ENCODE measurements at regions not wholly inside any gene's neighbourhood (a gene's known extent, or its start where the extent isn't known, plus 50 kb on each side); places are given as distances from the start of the nearest gene placed in this dataset.
"Not testable (repeated sequence)": the region's sequence is repeated elsewhere in the genome, so short reads cannot be mapped to it uniquely, and the experiment has no call there.

DNA sequence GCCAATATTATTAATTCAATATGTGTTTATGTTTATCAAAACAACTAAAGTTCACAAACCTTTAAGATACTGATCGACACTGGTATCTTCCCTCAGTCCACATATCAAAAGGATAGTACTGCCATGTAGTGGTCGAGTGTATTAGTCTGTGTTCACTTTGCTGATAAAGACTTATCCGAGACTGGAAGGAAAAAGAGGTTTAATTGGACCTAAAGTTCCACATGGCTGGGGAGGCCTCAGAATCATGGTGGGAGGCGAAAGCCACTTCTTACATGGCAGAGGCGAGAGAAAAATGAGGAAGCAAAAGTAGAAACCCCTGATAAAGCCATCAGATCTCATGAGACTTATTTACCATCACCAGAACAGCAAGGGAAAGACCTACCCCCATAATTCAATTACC, 325.4 kb upstream of the PHF14 start:
- H3K4me2 ChIP-seq (ENCODE audit: low read length) = no peak overlapping the region
- H3K27me3 ChIP-seq (ENCODE audit: low read depth, low read length) = no peaks in the 10 kb centered on the region
- no peak overlapping the region for H3K4me3 ChIP-seq (ENCODE audit: low read length)
- no peaks in the 10 kb centered on the region for H3K79me2 ChIP-seq (ENCODE audit: low read length)
- no peaks in the 10 kb centered on the region for H4K20me1 ChIP-seq (ENCODE audit: insufficient read depth, low read length)
- H2AFZ ChIP-seq (ENCODE audit: low read depth, low read length) = no peak overlapping the region
- no peak overlapping the region for H3K9ac ChIP-seq (ENCODE audit: low read length)
- TF ChIP-seq EZH2phosphoT487 (IDR thresholded peaks at IDR 0.05; ENCODE audit: low read depth) = no peak
- TF ChIP-seq, protein P1, sequence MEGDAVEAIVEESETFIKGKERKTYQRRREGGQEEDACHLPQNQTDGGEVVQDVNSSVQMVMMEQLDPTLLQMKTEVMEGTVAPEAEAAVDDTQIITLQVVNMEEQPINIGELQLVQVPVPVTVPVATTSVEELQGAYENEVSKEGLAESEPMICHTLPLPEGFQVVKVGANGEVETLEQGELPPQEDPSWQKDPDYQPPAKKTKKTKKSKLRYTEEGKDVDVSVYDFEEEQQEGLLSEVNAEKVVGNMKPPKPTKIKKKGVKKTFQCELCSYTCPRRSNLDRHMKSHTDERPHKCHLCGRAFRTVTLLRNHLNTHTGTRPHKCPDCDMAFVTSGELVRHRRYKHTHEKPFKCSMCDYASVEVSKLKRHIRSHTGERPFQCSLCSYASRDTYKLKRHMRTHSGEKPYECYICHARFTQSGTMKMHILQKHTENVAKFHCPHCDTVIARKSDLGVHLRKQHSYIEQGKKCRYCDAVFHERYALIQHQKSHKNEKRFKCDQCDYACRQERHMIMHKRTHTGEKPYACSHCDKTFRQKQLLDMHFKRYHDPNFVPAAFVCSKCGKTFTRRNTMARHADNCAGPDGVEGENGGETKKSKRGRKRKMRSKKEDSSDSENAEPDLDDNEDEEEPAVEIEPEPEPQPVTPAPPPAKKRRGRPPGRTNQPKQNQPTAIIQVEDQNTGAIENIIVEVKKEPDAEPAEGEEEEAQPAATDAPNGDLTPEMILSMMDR (IDR thresholded peaks at IDR 0.05; ENCODE audit: low read depth, low read length) = no peak
- no peak overlapping the region for H3K27ac ChIP-seq (ENCODE audit: low read length)
- H3K4me1 ChIP-seq (ENCODE audit: low read length) = peaks cover 16% of the 10 kb centered on the region
- H3K36me3 ChIP-seq (replicated peaks; ENCODE audit: low read depth, low read length) = peaks cover 4% of the 10 kb centered on the region
- H3K9me3 ChIP-seq (ENCODE audit: insufficient read depth, low read length) = no peaks in the 10 kb centered on the region

DNA sequence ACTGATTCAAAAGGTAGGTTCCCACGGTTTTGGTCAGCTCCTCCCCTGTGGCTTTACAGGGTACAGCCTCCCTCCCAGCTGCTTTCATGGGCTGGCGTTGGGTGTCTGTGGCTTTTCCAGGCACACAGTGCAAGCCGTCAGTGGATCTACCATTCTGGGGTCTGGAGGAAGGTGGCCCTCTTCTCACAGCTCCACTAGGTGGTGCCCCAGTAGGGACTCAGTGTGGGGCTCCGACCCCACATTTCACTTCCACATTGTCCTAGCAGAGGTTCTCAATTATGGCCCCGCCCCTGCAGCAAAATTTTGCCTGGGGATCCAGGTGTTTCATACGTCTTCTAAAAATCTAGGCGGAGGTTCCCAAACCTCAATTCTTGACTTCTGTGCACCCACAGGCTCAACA, 324.6 kb upstream of the PHF14 start:
- H3K27me3 ChIP-seq (ENCODE audit: low read depth, low read length); H3K9me3 ChIP-seq (ENCODE audit: insufficient read depth, low read length); H3K36me3 ChIP-seq (replicated peaks; ENCODE audit: low read depth, low read length); H2AFZ ChIP-seq (ENCODE audit: low read depth, low read length); H3K79me2 ChIP-seq (ENCODE audit: low read length); H3K4me3 ChIP-seq (ENCODE audit: low read length); H3K27ac ChIP-seq (ENCODE audit: low read length); H4K20me1 ChIP-seq (ENCODE audit: insufficient read depth, low read length); H3K9ac ChIP-seq (ENCODE audit: low read length); H3K4me2 ChIP-seq (ENCODE audit: low read length): not testable (repeated sequence)
- H3K4me1 ChIP-seq (ENCODE audit: low read length) = peaks cover 16% of the 10 kb centered on the region

GRCh38 chr7:10655031-10655430, 318.6 kb upstream of the PHF14 start:
- H3K9ac ChIP-seq (ENCODE audit: low read length) = no peak overlapping the region
- H3K9me3 ChIP-seq (ENCODE audit: insufficient read depth, low read length) = no peaks in the 10 kb centered on the region
- no peaks in the 10 kb centered on the region for H3K79me2 ChIP-seq (ENCODE audit: low read length)
- no peaks in the 10 kb centered on the region for H3K4me1 ChIP-seq (ENCODE audit: low read length)
- TF ChIP-seq EZH2phosphoT487 (IDR thresholded peaks at IDR 0.05; ENCODE audit: low read depth) = no peak
- TF ChIP-seq, protein P1 (IDR thresholded peaks at IDR 0.05; ENCODE audit: low read depth, low read length) = no peak
- H3K27ac ChIP-seq (ENCODE audit: low read length) = no peak overlapping the region
- H3K36me3 ChIP-seq (replicated peaks; ENCODE audit: low read depth, low read length) = no peaks in the 10 kb centered on the region
- no peak overlapping the region for H3K4me2 ChIP-seq (ENCODE audit: low read length)
- no peak overlapping the region for H3K4me3 ChIP-seq (ENCODE audit: low read length)
- no peaks in the 10 kb centered on the region for H4K20me1 ChIP-seq (ENCODE audit: insufficient read depth, low read length)
- no peak overlapping the region for H2AFZ ChIP-seq (ENCODE audit: low read depth, low read length)
- no peaks in the 10 kb centered on the region for H3K27me3 ChIP-seq (ENCODE audit: low read depth, low read length)

GRCh38 chr7:10657201-10657600, 316.5 kb upstream of the PHF14 start:
- H3K27me3 ChIP-seq (ENCODE audit: low read depth, low read length) = no peaks in the 10 kb centered on the region
- no peaks in the 10 kb centered on the region for H3K36me3 ChIP-seq (replicated peaks; ENCODE audit: low read depth, low read length)
- no peaks in the 10 kb centered on the region for H3K79me2 ChIP-seq (ENCODE audit: low read length)
- no peak overlapping the region for H3K9ac ChIP-seq (ENCODE audit: low read length)
- H3K27ac ChIP-seq (ENCODE audit: low read length) = no peak overlapping the region
- H3K4me2 ChIP-seq (ENCODE audit: low read length) = no peak overlapping the region
- H3K4me1 ChIP-seq (ENCODE audit: low read length) = no peaks in the 10 kb centered on the region
- no peak overlapping the region for H2AFZ ChIP-seq (ENCODE audit: low read depth, low read length)
- no peaks in the 10 kb centered on the region for H3K9me3 ChIP-seq (ENCODE audit: insufficient read depth, low read length)
- no peak for TF ChIP-seq EZH2phosphoT487 (IDR thresholded peaks at IDR 0.05; ENCODE audit: low read depth)
- TF ChIP-seq, protein P1 (IDR thresholded peaks at IDR 0.05; ENCODE audit: low read depth, low read length) = no peak
- H4K20me1 ChIP-seq (ENCODE audit: insufficient read depth, low read length) = no peaks in the 10 kb centered on the region
- H3K4me3 ChIP-seq (ENCODE audit: low read length) = no peak overlapping the region

DNA sequence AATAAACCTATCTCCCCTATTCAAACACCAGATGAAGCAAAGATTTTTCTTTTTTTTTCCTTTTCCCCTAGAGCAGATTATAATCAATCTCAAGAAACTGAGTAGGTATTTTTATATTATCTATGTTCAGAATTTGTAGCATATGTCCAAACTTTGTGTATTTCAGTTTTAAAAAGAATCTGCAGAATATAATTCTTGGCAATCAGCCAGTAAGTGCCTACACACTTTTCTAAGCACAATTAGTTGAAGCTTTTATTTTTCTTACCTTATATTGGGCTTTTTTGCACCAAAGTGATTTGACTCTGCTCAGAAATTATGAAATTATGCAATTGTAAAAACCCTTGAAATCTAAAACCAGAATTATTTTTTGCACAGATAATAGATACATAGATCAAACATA, 315.8 kb upstream of the PHF14 start:
- Histone ChIP-seq H3K4me2 (ENCODE audit: low read length) (no peak overlapping the region), H3K9ac (ENCODE audit: low read length) (no peak overlapping the region), H3K36me3 (replicated peaks; ENCODE audit: low read depth, low read length) (no peaks in the 10 kb centered on the region), H4K20me1 (ENCODE audit: insufficient read depth, low read length) (no peaks in the 10 kb centered on the region), H3K4me3 (ENCODE audit: low read length) (no peak overlapping the region), H3K27me3 (ENCODE audit: low read depth, low read length) (no peaks in the 10 kb centered on the region), H3K4me1 (ENCODE audit: low read length) (no peaks in the 10 kb centered on the region), H3K79me2 (ENCODE audit: low read length) (no peaks in the 10 kb centered on the region), H3K9me3 (ENCODE audit: insufficient read depth, low read length) (no peaks in the 10 kb centered on the region), H2AFZ (ENCODE audit: low read depth, low read length) (no peak overlapping the region), H3K27ac (ENCODE audit: low read length) (no peak overlapping the region)
- no peak for TF ChIP-seq EZH2phosphoT487 (IDR thresholded peaks at IDR 0.05; ENCODE audit: low read depth)
- TF ChIP-seq, protein P1 (IDR thresholded peaks at IDR 0.05; ENCODE audit: low read depth, low read length) = no peak

All from OCI-LY3 (cell line).